OCI-LY1 (cell line): ENCODE measurements at regions not wholly inside any gene's neighbourhood (a gene's known extent, or its start where the extent isn't known, plus 50 kb on each side); places are given as distances from the start of the nearest gene placed in this dataset.
"Not testable (repeated sequence)": the region's sequence is repeated elsewhere in the genome, so short reads cannot be mapped to it uniquely, and the experiment has no call there.

Source experiments
- H2AFZ ChIP-seq: fragments of 200-600 bp; sonication (generic), shearing (Covaris generic); 2 replicates; pipeline ENCODE4 v1.6.0; 2014; ENCODE audit warnings: antibody characterized with exemption, mild to moderate bottlenecking, low read length
- H3F3A ChIP-seq: fragments of 200-600 bp; sonication (generic), shearing (Covaris generic); 2 replicates; pipeline ENCODE4 v1.6.0; 2014; ENCODE audit warnings: mild to moderate bottlenecking, antibody characterized with exemption, low read length, moderate library complexity; ENCODE audit not compliant: insufficient read depth
- H3K27ac ChIP-seq: fragments of 200-600 bp; sonication (generic); 2 replicates; pipeline ENCODE4 v1.5.1; 2014; ENCODE audit warnings: low read length, mixed run types, mild to moderate bottlenecking, low read depth; ENCODE audit not compliant: poor library complexity, severe bottlenecking
- H3K27me3 ChIP-seq: fragments of 200-600 bp; sonication (generic); 2 replicates; pipeline ENCODE4 v1.6.0; 2014; ENCODE audit warnings: antibody characterized with exemption, mild to moderate bottlenecking, low read length, moderate library complexity; ENCODE audit not compliant: insufficient read depth
- H3K36me3 ChIP-seq: fragments of 200-600 bp; sonication (generic); 2 replicates; pipeline ENCODE4 v1.6.1; 2014; ENCODE audit warnings: mild to moderate bottlenecking, antibody characterized with exemption, low read length, moderate library complexity, mixed read lengths; ENCODE audit not compliant: insufficient read depth
- H3K4me1 ChIP-seq: fragments of 200-600 bp; sonication (generic); 2 replicates; pipeline ENCODE4 v1.5.1; 2014; ENCODE audit warnings: mild to moderate bottlenecking, low read length, moderate library complexity; ENCODE audit not compliant: insufficient read depth, severe bottlenecking
- H3K4me2 ChIP-seq: fragments of 200-600 bp; sonication (generic), shearing (Covaris generic); 2 replicates; pipeline ENCODE4 v1.6.1; 2014; ENCODE audit warnings: low read length
- H3K4me3 ChIP-seq: fragments of 200-600 bp; sonication (generic); 2 replicates; pipeline ENCODE4 v1.5.1; 2014; ENCODE audit warnings: low read length, low read depth, mild to moderate bottlenecking, mixed read lengths; ENCODE audit not compliant: poor library complexity, severe bottlenecking
- H3K79me2 ChIP-seq: fragments of 200-600 bp; shearing (Covaris generic); 2 replicates; pipeline ENCODE4 v1.6.1; 2016; ENCODE audit warnings: mixed run types, low read length, mixed read lengths; ENCODE audit not compliant: insufficient read depth
- H3K9ac ChIP-seq: fragments of 200-600 bp; sonication (generic), shearing (Covaris generic); 2 replicates; pipeline ENCODE4 v1.6.1; 2014; ENCODE audit warnings: mild to moderate bottlenecking, low read length, mixed read lengths
- H3K9me2 ChIP-seq: fragments of 200-600 bp; sonication (generic), shearing (Covaris generic); 2 replicates; pipeline ENCODE4 v1.6.1; 2014; ENCODE audit warnings: low read depth, mild to moderate bottlenecking, low read length, mixed read lengths
- H3K9me3 ChIP-seq: fragments of 200-600 bp; shearing (Covaris generic); 2 replicates; pipeline ENCODE4 v1.6.1; 2014; ENCODE audit warnings: low read length, mixed read lengths
- H4K20me1 ChIP-seq: fragments of 200-600 bp; sonication (generic), shearing (Covaris generic); 2 replicates; pipeline ENCODE4 v1.6.0; 2016; ENCODE audit warnings: mild to moderate bottlenecking, low read length; ENCODE audit not compliant: insufficient read depth
- CTCF ChIP-seq: fragments of 200-600 bp; sonication (generic), shearing (Covaris generic); IDR thresholded peaks from 2 replicates; pipeline ENCODE4 v1.5.1; 2017; ENCODE audit warnings: mild to moderate bottlenecking, antibody characterized with exemption, low read length, moderate library complexity, mixed read lengths
- EZH2 ChIP-seq: fragments of 200-600 bp; sonication (generic), shearing (Covaris generic); IDR thresholded peaks from 2 replicates; pipeline ENCODE4 v1.8.0; 2017; ENCODE audit warnings: borderline replicate concordance, mixed run types, mild to moderate bottlenecking, antibody characterized with exemption, low read length, moderate library complexity, mixed read lengths

- Histone ChIP-seq H3K36me3 (no peaks in the 10 kb centered on the region), H3K27ac (no peak overlapping the region), H3K9me2 (no peaks in the 10 kb centered on the region), H2AFZ (no peak overlapping the region), H3K27me3 (no peaks in the 10 kb centered on the region), H3K79me2 (no peaks in the 10 kb centered on the region), H4K20me1 (no peaks in the 10 kb centered on the region), H3K4me2 (no peak overlapping the region), H3K9me3 (no peaks in the 10 kb centered on the region), H3K9ac (no peak overlapping the region), H3K4me1 (no peaks in the 10 kb centered on the region), H3F3A (no peaks in the 10 kb centered on the region), H3K4me3 (no peak overlapping the region)
- TF ChIP-seq EZH2, result no peak
- TF ChIP-seq CTCF, result no peak
These were observed 357.0 kb downstream of the TMEM121 start for GRCh38 chr14:105883066-105884005.

GRCh38 chr14:105884192-105884807 is 357.9 kb downstream of the TMEM121 start:
- H3K27me3 ChIP-seq, H3K79me2 ChIP-seq, H3K36me3 ChIP-seq, H3K27ac ChIP-seq, H4K20me1 ChIP-seq, H3F3A ChIP-seq, H3K4me3 ChIP-seq, H3K9me3 ChIP-seq, H3K4me2 ChIP-seq, H3K4me1 ChIP-seq, H3K9me2 ChIP-seq, H3K9ac ChIP-seq, H2AFZ ChIP-seq: not testable (repeated sequence)

GRCh38 chr14:105884808-105885281 is 358.5 kb downstream of the TMEM121 start:
- no peaks in the 10 kb centered on the region for H3K9me3 ChIP-seq
- no peaks in the 10 kb centered on the region for H3K27me3 ChIP-seq
- H3F3A ChIP-seq, result no peaks in the 10 kb centered on the region
- H3K4me2 ChIP-seq, result no peak overlapping the region
- no peak overlapping the region for H3K4me3 ChIP-seq
- TF ChIP-seq CTCF (no peak), EZH2 (no peak)
- no peaks in the 10 kb centered on the region for H3K4me1 ChIP-seq
- no peaks in the 10 kb centered on the region for H3K79me2 ChIP-seq
- no peak overlapping the region for H3K27ac ChIP-seq
- H2AFZ ChIP-seq, result no peak overlapping the region
- no peaks in the 10 kb centered on the region for H3K36me3 ChIP-seq
- no peaks in the 10 kb centered on the region for H4K20me1 ChIP-seq
- no peak overlapping the region for H3K9ac ChIP-seq
- H3K9me2 ChIP-seq, result no peaks in the 10 kb centered on the region
